OCI-LY1 (cell line): ENCODE measurements at regions not wholly inside any gene's neighbourhood (a gene's known extent, or its start where the extent isn't known, plus 50 kb on each side); places are given as distances from the start of the nearest gene placed in this dataset.

Experiments
- H2AFZ ChIP-seq: fragments of 200-600 bp; sonication (generic), shearing (Covaris generic); 2 replicates; pipeline ENCODE4 v1.6.0; 2014; ENCODE audit warnings: antibody characterized with exemption, mild to moderate bottlenecking, low read length
- H3F3A ChIP-seq: fragments of 200-600 bp; sonication (generic), shearing (Covaris generic); 2 replicates; pipeline ENCODE4 v1.6.0; 2014; ENCODE audit warnings: mild to moderate bottlenecking, antibody characterized with exemption, low read length, moderate library complexity; ENCODE audit not compliant: insufficient read depth
- H3K27ac ChIP-seq: fragments of 200-600 bp; sonication (generic); 2 replicates; pipeline ENCODE4 v1.5.1; 2014; ENCODE audit warnings: low read length, mixed run types, mild to moderate bottlenecking, low read depth; ENCODE audit not compliant: poor library complexity, severe bottlenecking
- H3K27me3 ChIP-seq: fragments of 200-600 bp; sonication (generic); 2 replicates; pipeline ENCODE4 v1.6.0; 2014; ENCODE audit warnings: antibody characterized with exemption, mild to moderate bottlenecking, low read length, moderate library complexity; ENCODE audit not compliant: insufficient read depth
- H3K36me3 ChIP-seq: fragments of 200-600 bp; sonication (generic); 2 replicates; pipeline ENCODE4 v1.6.1; 2014; ENCODE audit warnings: mild to moderate bottlenecking, antibody characterized with exemption, low read length, moderate library complexity, mixed read lengths; ENCODE audit not compliant: insufficient read depth
- H3K4me1 ChIP-seq: fragments of 200-600 bp; sonication (generic); 2 replicates; pipeline ENCODE4 v1.5.1; 2014; ENCODE audit warnings: mild to moderate bottlenecking, low read length, moderate library complexity; ENCODE audit not compliant: insufficient read depth, severe bottlenecking
- H3K4me2 ChIP-seq: fragments of 200-600 bp; sonication (generic), shearing (Covaris generic); 2 replicates; pipeline ENCODE4 v1.6.1; 2014; ENCODE audit warnings: low read length
- H3K4me3 ChIP-seq: fragments of 200-600 bp; sonication (generic); 2 replicates; pipeline ENCODE4 v1.5.1; 2014; ENCODE audit warnings: low read length, low read depth, mild to moderate bottlenecking, mixed read lengths; ENCODE audit not compliant: poor library complexity, severe bottlenecking
- H3K79me2 ChIP-seq: fragments of 200-600 bp; shearing (Covaris generic); 2 replicates; pipeline ENCODE4 v1.6.1; 2016; ENCODE audit warnings: mixed run types, low read length, mixed read lengths; ENCODE audit not compliant: insufficient read depth
- H3K9ac ChIP-seq: fragments of 200-600 bp; sonication (generic), shearing (Covaris generic); 2 replicates; pipeline ENCODE4 v1.6.1; 2014; ENCODE audit warnings: mild to moderate bottlenecking, low read length, mixed read lengths
- H3K9me2 ChIP-seq: fragments of 200-600 bp; sonication (generic), shearing (Covaris generic); 2 replicates; pipeline ENCODE4 v1.6.1; 2014; ENCODE audit warnings: low read depth, mild to moderate bottlenecking, low read length, mixed read lengths
- H3K9me3 ChIP-seq: fragments of 200-600 bp; shearing (Covaris generic); 2 replicates; pipeline ENCODE4 v1.6.1; 2014; ENCODE audit warnings: low read length, mixed read lengths
- H4K20me1 ChIP-seq: fragments of 200-600 bp; sonication (generic), shearing (Covaris generic); 2 replicates; pipeline ENCODE4 v1.6.0; 2016; ENCODE audit warnings: mild to moderate bottlenecking, low read length; ENCODE audit not compliant: insufficient read depth
- EZH2 ChIP-seq: fragments of 200-600 bp; sonication (generic), shearing (Covaris generic); IDR thresholded peaks from 2 replicates; pipeline ENCODE4 v1.8.0; 2017; ENCODE audit warnings: borderline replicate concordance, mixed run types, mild to moderate bottlenecking, antibody characterized with exemption, low read length, moderate library complexity, mixed read lengths
- TF ChIP-seq, protein P1 (sequence below): fragments of 200-600 bp; sonication (generic), shearing (Covaris generic); IDR thresholded peaks from 2 replicates; pipeline ENCODE4 v1.5.1; 2017; ENCODE audit warnings: mild to moderate bottlenecking, antibody characterized with exemption, low read length, moderate library complexity, mixed read lengths

GRCh38 chr11:122516686-122517085 is 138.8 kb upstream of the UBASH3B start:
- H3K9me2 ChIP-seq, result no peaks in the 10 kb centered on the region
- H3K36me3 ChIP-seq, result no peaks in the 10 kb centered on the region
- no peaks in the 10 kb centered on the region for H4K20me1 ChIP-seq
- H3K27me3 ChIP-seq, result no peaks in the 10 kb centered on the region
- no peak overlapping the region for H2AFZ ChIP-seq
- no peak overlapping the region for H3K27ac ChIP-seq
- H3K79me2 ChIP-seq, result no peaks in the 10 kb centered on the region
- no peaks in the 10 kb centered on the region for H3K4me1 ChIP-seq
- no peak overlapping the region for H3K4me2 ChIP-seq
- no peaks in the 10 kb centered on the region for H3F3A ChIP-seq
- H3K9ac ChIP-seq, result no peak overlapping the region
- H3K4me3 ChIP-seq, result no peak overlapping the region
- H3K9me3 ChIP-seq, result no peaks in the 10 kb centered on the region
- TF ChIP-seq, protein P1, sequence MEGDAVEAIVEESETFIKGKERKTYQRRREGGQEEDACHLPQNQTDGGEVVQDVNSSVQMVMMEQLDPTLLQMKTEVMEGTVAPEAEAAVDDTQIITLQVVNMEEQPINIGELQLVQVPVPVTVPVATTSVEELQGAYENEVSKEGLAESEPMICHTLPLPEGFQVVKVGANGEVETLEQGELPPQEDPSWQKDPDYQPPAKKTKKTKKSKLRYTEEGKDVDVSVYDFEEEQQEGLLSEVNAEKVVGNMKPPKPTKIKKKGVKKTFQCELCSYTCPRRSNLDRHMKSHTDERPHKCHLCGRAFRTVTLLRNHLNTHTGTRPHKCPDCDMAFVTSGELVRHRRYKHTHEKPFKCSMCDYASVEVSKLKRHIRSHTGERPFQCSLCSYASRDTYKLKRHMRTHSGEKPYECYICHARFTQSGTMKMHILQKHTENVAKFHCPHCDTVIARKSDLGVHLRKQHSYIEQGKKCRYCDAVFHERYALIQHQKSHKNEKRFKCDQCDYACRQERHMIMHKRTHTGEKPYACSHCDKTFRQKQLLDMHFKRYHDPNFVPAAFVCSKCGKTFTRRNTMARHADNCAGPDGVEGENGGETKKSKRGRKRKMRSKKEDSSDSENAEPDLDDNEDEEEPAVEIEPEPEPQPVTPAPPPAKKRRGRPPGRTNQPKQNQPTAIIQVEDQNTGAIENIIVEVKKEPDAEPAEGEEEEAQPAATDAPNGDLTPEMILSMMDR, result no peak
- no peak for TF ChIP-seq EZH2

- Histone ChIP-seq H3K27ac (no peak overlapping the region), H3K4me1 (no peaks in the 10 kb centered on the region), H2AFZ (no peak overlapping the region), H4K20me1 (no peaks in the 10 kb centered on the region), H3K79me2 (no peaks in the 10 kb centered on the region), H3K36me3 (no peaks in the 10 kb centered on the region), H3K9me3 (no peaks in the 10 kb centered on the region), H3K4me3 (no peak overlapping the region), H3K4me2 (no peak overlapping the region), H3F3A (no peaks in the 10 kb centered on the region), H3K9me2 (no peaks in the 10 kb centered on the region), H3K27me3 (no peaks in the 10 kb centered on the region), H3K9ac (no peak overlapping the region)
- TF ChIP-seq, protein P1, result no peak
- no peak for TF ChIP-seq EZH2
Observed at GRCh38 chr11:122513997-122514396, 141.5 kb upstream of the UBASH3B start.

GRCh38 chr11:122513328-122513727 is 142.2 kb upstream of the UBASH3B start:
- no peaks in the 10 kb centered on the region for H3K27me3 ChIP-seq
- TF ChIP-seq EZH2, result no peak
- TF ChIP-seq, protein P1, result no peak
- no peaks in the 10 kb centered on the region for H3K4me1 ChIP-seq
- H2AFZ ChIP-seq, result no peak overlapping the region
- no peaks in the 10 kb centered on the region for H3K36me3 ChIP-seq
- no peaks in the 10 kb centered on the region for H3K79me2 ChIP-seq
- no peaks in the 10 kb centered on the region for H3F3A ChIP-seq
- no peaks in the 10 kb centered on the region for H3K9me3 ChIP-seq
- no peaks in the 10 kb centered on the region for H3K9me2 ChIP-seq
- H4K20me1 ChIP-seq, result no peaks in the 10 kb centered on the region
- no peak overlapping the region for H3K9ac ChIP-seq
- H3K4me2 ChIP-seq, result no peak overlapping the region
- no peak overlapping the region for H3K27ac ChIP-seq
- H3K4me3 ChIP-seq, result no peak overlapping the region
